KMS-11 (cell line): ENCODE measurements at regions not wholly inside any gene's neighbourhood (a gene's known extent, or its start where the extent isn't known, plus 50 kb on each side); places are given as distances from the start of the nearest gene placed in this dataset.

Experiments
- H2AFZ ChIP-seq: fragments of 200-600 bp; sonication (generic); 2 replicates; pipeline ENCODE4 v1.6.1; 2016; ENCODE audit warnings: antibody characterized with exemption, mixed run types, low read depth
- H3K27ac ChIP-seq: fragments of 200-600 bp; sonication (generic); 2 replicates; pipeline ENCODE4 v1.6.1; 2016; ENCODE audit warnings: mild to moderate bottlenecking, mixed run types
- H3K27me3 ChIP-seq: fragments of 200-600 bp; sonication (generic); 2 replicates; pipeline ENCODE4 v1.6.1; 2017; ENCODE audit warnings: mild to moderate bottlenecking, low read depth, mixed run types, moderate library complexity; ENCODE audit not compliant: insufficient read depth
- H3K36me3 ChIP-seq: fragments of 200-600 bp; sonication (generic); 2 replicates; pipeline ENCODE4 v1.6.1; 2017; ENCODE audit warnings: mild to moderate bottlenecking, mixed run types; ENCODE audit not compliant: insufficient read depth
- H3K4me1 ChIP-seq: fragments of 200-600 bp; sonication (generic); 2 replicates; pipeline ENCODE4 v1.6.1; 2016; ENCODE audit warnings: mild to moderate bottlenecking, low read depth, mixed run types; ENCODE audit not compliant: poor library complexity, severe bottlenecking
- H3K4me2 ChIP-seq: fragments of 200-600 bp; sonication (generic); 2 replicates; pipeline ENCODE4 v1.7.0; 2016; ENCODE audit warnings: mild to moderate bottlenecking, mixed run types
- H3K4me3 ChIP-seq: fragments of 200-600 bp; sonication (generic); IDR thresholded peaks from 2 replicates; pipeline ENCODE4 v1.6.1; 2017; ENCODE audit warnings: low read depth, low read length, mixed read lengths; ENCODE audit not compliant: insufficient read depth
- H3K79me2 ChIP-seq: fragments of 200-600 bp; sonication (generic); 2 replicates; pipeline ENCODE4 v1.6.1; 2016; ENCODE audit warnings: low read depth, mixed run types; ENCODE audit not compliant: insufficient read depth
- H3K9ac ChIP-seq: fragments of 200-600 bp; sonication (generic); 2 replicates; pipeline ENCODE4 v1.6.1; 2016; ENCODE audit warnings: mild to moderate bottlenecking, mixed run types
- H4K20me1 ChIP-seq: fragments of 200-600 bp; sonication (generic); 2 replicates; pipeline ENCODE4 v1.6.1; 2016; ENCODE audit warnings: mild to moderate bottlenecking, mixed run types; ENCODE audit not compliant: insufficient read depth
- CTCF ChIP-seq: fragments of 200-600 bp; sonication (generic); conservative IDR thresholded peaks from 2 replicates; pipeline ENCODE4 v1.6.1; 2017; ENCODE audit warnings: low read depth, mild to moderate bottlenecking, antibody characterized with exemption, low read length, moderate library complexity, mixed read lengths

GRCh38 chr5:101942321-101942882, 353.7 kb downstream of the SLCO4C1 start:
- Histone ChIP-seq H2AFZ (no peak overlapping the region), H3K27ac (no peak overlapping the region), H3K9ac (no peak overlapping the region), H3K4me2 (no peak overlapping the region), H3K36me3 (no peaks in the 10 kb centered on the region), H3K4me1 (no peaks in the 10 kb centered on the region), H4K20me1 (no peaks in the 10 kb centered on the region), H3K79me2 (no peaks in the 10 kb centered on the region), H3K27me3 (no peaks in the 10 kb centered on the region), H3K4me3 (no peak overlapping the region)
- peak; percentile 81 for TF ChIP-seq CTCF

- Histone ChIP-seq H3K4me1 (no peaks in the 10 kb centered on the region), H3K9ac (no peak overlapping the region), H4K20me1 (no peaks in the 10 kb centered on the region), H3K27me3 (no peaks in the 10 kb centered on the region), H3K4me2 (no peak overlapping the region), H2AFZ (no peak overlapping the region), H3K79me2 (no peaks in the 10 kb centered on the region), H3K36me3 (no peaks in the 10 kb centered on the region), H3K27ac (no peak overlapping the region), H3K4me3 (no peak overlapping the region)
- no peak for TF ChIP-seq CTCF
Measured at GRCh38 chr5:101937041-101937440, 359.0 kb downstream of the SLCO4C1 start.

GRCh38 chr5:101935086-101935485, 361.0 kb downstream of the SLCO4C1 start:
- no peak overlapping the region for H3K4me3 ChIP-seq
- no peaks in the 10 kb centered on the region for H4K20me1 ChIP-seq
- H2AFZ ChIP-seq = no peak overlapping the region
- TF ChIP-seq CTCF = no peak
- H3K27ac ChIP-seq = no peak overlapping the region
- no peaks in the 10 kb centered on the region for H3K27me3 ChIP-seq
- H3K4me1 ChIP-seq = no peaks in the 10 kb centered on the region
- no peak overlapping the region for H3K9ac ChIP-seq
- no peaks in the 10 kb centered on the region for H3K79me2 ChIP-seq
- H3K4me2 ChIP-seq = no peak overlapping the region
- no peaks in the 10 kb centered on the region for H3K36me3 ChIP-seq

- no peak overlapping the region for H3K4me3 ChIP-seq
- no peaks in the 10 kb centered on the region for H3K36me3 ChIP-seq
- H3K27me3 ChIP-seq = no peaks in the 10 kb centered on the region
- no peak overlapping the region for H2AFZ ChIP-seq
- no peaks in the 10 kb centered on the region for H3K79me2 ChIP-seq
- no peak overlapping the region for H3K27ac ChIP-seq
- H3K4me2 ChIP-seq = no peak overlapping the region
- H4K20me1 ChIP-seq = no peaks in the 10 kb centered on the region
- no peaks in the 10 kb centered on the region for H3K4me1 ChIP-seq
- H3K9ac ChIP-seq = no peak overlapping the region
- TF ChIP-seq CTCF = no peak
Measured at GRCh38 chr5:101932599-101932998, 363.5 kb downstream of the SLCO4C1 start.
